Neural cell (in vitro differentiated cells): ENCODE measurements at regions not wholly inside any gene's neighbourhood (a gene's known extent, or its start where the extent isn't known, plus 50 kb on each side); places are given as distances from the start of the nearest gene placed in this dataset.

Experiments used
- H2AFZ ChIP-seq: fragments of 200-600, 300-800 bp; sonication (generic), shearing (Covaris generic); 2 replicates; pipeline ENCODE4 v1.6.0; 2014; ENCODE audit warnings: low read depth, mild to moderate bottlenecking, antibody characterized with exemption, low read length, moderate library complexity
- H3F3A ChIP-seq: fragments of 200-600 bp; shearing (Covaris generic); 2 replicates; pipeline ENCODE4 v1.6.1; 2016; ENCODE audit warnings: mild to moderate bottlenecking, moderate library complexity, mixed read lengths, antibody characterized with exemption, low read length; ENCODE audit not compliant: insufficient read depth, poor library complexity, severe bottlenecking
- H3K27ac ChIP-seq: fragments of 200-600, 300-800 bp; sonication (generic), shearing (Covaris generic); 2 replicates; pipeline ENCODE4 v1.5.1; 2014; ENCODE audit warnings: mild to moderate bottlenecking, low read length, moderate library complexity
- H3K27me3 ChIP-seq: fragments of 300-800, 200-600 bp; sonication (generic), shearing (Covaris generic); 2 replicates; pipeline ENCODE4 v1.6.0; 2014; ENCODE audit warnings: mild to moderate bottlenecking, low read depth, low read length, moderate library complexity; ENCODE audit not compliant: insufficient read depth
- H3K36me3 ChIP-seq: fragments of 300-800, 200-600 bp; sonication (generic), shearing (Covaris generic); 2 replicates; pipeline ENCODE4 v1.5.1; 2014; ENCODE audit warnings: mild to moderate bottlenecking, antibody characterized with exemption, low read length, moderate library complexity; ENCODE audit not compliant: insufficient read depth
- H3K4me2 ChIP-seq: fragments of 300-800, 200-600 bp; sonication (generic), shearing (Covaris generic); 2 replicates; pipeline ENCODE4 v1.6.0; 2014; ENCODE audit warnings: mild to moderate bottlenecking, low read length
- H3K4me3 ChIP-seq: fragments of 300-800, 200-600 bp; sonication (generic), shearing (Covaris generic); 2 replicates; pipeline ENCODE4 v1.5.1; 2014; ENCODE audit warnings: mild to moderate bottlenecking, low read length, moderate library complexity
- H3K79me2 ChIP-seq: fragments of 200-600 bp; shearing (Covaris generic); replicated peaks from 2 replicates; pipeline ENCODE4 v1.6.0; 2014; ENCODE audit warnings: mild to moderate bottlenecking, low read length, moderate library complexity; ENCODE audit not compliant: insufficient read depth
- H3K9ac ChIP-seq: fragments of 300-800, 200-600 bp; sonication (generic), shearing (Covaris generic); 2 replicates; pipeline ENCODE4 v1.6.1; 2016; ENCODE audit warnings: mild to moderate bottlenecking, low read length, mixed read lengths
- H3K9me2 ChIP-seq: fragments of 200-600 bp; shearing (Covaris generic); 2 replicates; pipeline ENCODE4 v1.6.1; 2016; ENCODE audit warnings: mild to moderate bottlenecking, low read length, mixed read lengths; ENCODE audit not compliant: insufficient read depth
- H3K9me3 ChIP-seq: fragments of 200-600, 300-800 bp; sonication (generic), shearing (Covaris generic); 2 replicates; pipeline ENCODE4 v1.6.1; 2016; ENCODE audit warnings: mild to moderate bottlenecking, mixed run types, low read length, moderate library complexity, mixed read lengths
- H4K20me1 ChIP-seq: fragments of 200-600 bp; shearing (Covaris generic); 2 replicates; pipeline ENCODE4 v1.6.1; 2016; ENCODE audit warnings: mild to moderate bottlenecking, mixed run types; ENCODE audit not compliant: insufficient read depth
- EP300 ChIP-seq: fragments of 450-650 bp; conservative IDR thresholded peaks from 2 replicates; pipeline ENCODE4 v1.6.1; 2014; ENCODE audit warnings: antibody characterized with exemption, mild to moderate bottlenecking, moderate library complexity; ENCODE audit not compliant: poor library complexity, severe bottlenecking
- EZH2 ChIP-seq: fragments of 200-600, 300-800 bp; shearing (Covaris generic), sonication (generic); IDR thresholded peaks from 2 replicates; pipeline ENCODE4 v1.6.1; 2014; ENCODE audit warnings: antibody characterized with exemption, low read length, borderline replicate concordance, mild to moderate bottlenecking; ENCODE audit not compliant: insufficient read depth, poor library complexity, severe bottlenecking
- MXI1 ChIP-seq: fragments of 450-650 bp; conservative IDR thresholded peaks from 2 replicates; pipeline ENCODE4 v1.6.1; 2014; ENCODE audit warnings: antibody characterized with exemption, mild to moderate bottlenecking; ENCODE audit not compliant: poor library complexity, severe bottlenecking
- POLR2AphosphoS5 ChIP-seq: IDR thresholded peaks from 2 replicates; pipeline ENCODE4 v1.6.1; 2012
- RAD21 ChIP-seq: fragments of 450-650 bp; conservative IDR thresholded peaks from 2 replicates; pipeline ENCODE4 v1.6.1; 2014; ENCODE audit warnings: antibody characterized with exemption, mild to moderate bottlenecking, moderate library complexity
- REST ChIP-seq: IDR thresholded peaks from 2 replicates; pipeline ENCODE4 v1.6.1; 2012; ENCODE audit warnings: borderline replicate concordance
- SMC3 ChIP-seq: fragments of 450-650 bp; conservative IDR thresholded peaks from 2 replicates; pipeline ENCODE4 v1.6.1; 2014; ENCODE audit warnings: antibody characterized with exemption, mild to moderate bottlenecking, moderate library complexity; ENCODE audit not compliant: poor library complexity
- TAF1 ChIP-seq: IDR thresholded peaks from 2 replicates; pipeline ENCODE4 v1.6.1; 2012; ENCODE audit warnings: low read depth
- TF ChIP-seq, protein P1 (sequence below): fragments of 450-650 bp; IDR thresholded peaks from 2 replicates; pipeline ENCODE4 v1.5.1; 2014; ENCODE audit warnings: antibody characterized with exemption, mild to moderate bottlenecking, moderate library complexity; ENCODE audit not compliant: poor library complexity, severe bottlenecking

GRCh38 chr3:182252802-182253201 is 540.5 kb upstream of the ATP11B start:
- Histone ChIP-seq H3K4me2 (no peak overlapping the region), H3K9me3 (no peaks in the 10 kb centered on the region), H3K27ac (no peak overlapping the region), H3K4me3 (no peak overlapping the region), H3K27me3 (no peaks in the 10 kb centered on the region), H3K79me2 (no peaks in the 10 kb centered on the region), H3K36me3 (no peaks in the 10 kb centered on the region), H3F3A (no peaks in the 10 kb centered on the region), H4K20me1 (no peaks in the 10 kb centered on the region), H3K9ac (no peak overlapping the region), H3K9me2 (no peaks in the 10 kb centered on the region), H2AFZ (no peak overlapping the region)
- TF ChIP-seq POLR2AphosphoS5 (no peak), REST (no peak), RAD21 (no peak), SMC3 (no peak), MXI1 (no peak), EZH2 (no peak), TAF1 (no peak)
- TF ChIP-seq, protein P1, sequence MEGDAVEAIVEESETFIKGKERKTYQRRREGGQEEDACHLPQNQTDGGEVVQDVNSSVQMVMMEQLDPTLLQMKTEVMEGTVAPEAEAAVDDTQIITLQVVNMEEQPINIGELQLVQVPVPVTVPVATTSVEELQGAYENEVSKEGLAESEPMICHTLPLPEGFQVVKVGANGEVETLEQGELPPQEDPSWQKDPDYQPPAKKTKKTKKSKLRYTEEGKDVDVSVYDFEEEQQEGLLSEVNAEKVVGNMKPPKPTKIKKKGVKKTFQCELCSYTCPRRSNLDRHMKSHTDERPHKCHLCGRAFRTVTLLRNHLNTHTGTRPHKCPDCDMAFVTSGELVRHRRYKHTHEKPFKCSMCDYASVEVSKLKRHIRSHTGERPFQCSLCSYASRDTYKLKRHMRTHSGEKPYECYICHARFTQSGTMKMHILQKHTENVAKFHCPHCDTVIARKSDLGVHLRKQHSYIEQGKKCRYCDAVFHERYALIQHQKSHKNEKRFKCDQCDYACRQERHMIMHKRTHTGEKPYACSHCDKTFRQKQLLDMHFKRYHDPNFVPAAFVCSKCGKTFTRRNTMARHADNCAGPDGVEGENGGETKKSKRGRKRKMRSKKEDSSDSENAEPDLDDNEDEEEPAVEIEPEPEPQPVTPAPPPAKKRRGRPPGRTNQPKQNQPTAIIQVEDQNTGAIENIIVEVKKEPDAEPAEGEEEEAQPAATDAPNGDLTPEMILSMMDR: no peak

DNA sequence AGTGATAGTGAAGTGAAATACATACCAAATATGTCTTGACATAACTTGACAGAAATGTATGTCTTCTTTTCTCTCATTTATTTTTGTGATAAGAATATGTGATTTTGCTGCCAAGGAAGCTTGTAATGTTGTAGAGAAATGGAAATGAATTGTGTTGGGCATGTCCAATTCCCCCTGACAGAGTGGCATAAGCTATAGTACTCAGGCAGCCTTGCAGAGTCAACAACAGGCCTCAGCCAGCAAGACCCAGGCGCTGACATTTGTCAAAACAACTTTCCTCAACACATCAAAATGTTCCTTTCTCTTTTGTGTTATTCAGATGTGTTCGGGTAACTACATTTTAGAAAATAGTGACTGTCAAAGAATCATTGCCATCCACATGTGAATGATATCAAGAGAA is 538.1 kb upstream of the ATP11B start:
- no peaks in the 10 kb centered on the region for H4K20me1 ChIP-seq
- no peaks in the 10 kb centered on the region for H3K36me3 ChIP-seq
- H3F3A ChIP-seq: no peaks in the 10 kb centered on the region
- no peaks in the 10 kb centered on the region for H3K79me2 ChIP-seq
- H3K27ac ChIP-seq: no peak overlapping the region
- no peaks in the 10 kb centered on the region for H3K9me2 ChIP-seq
- no peaks in the 10 kb centered on the region for H3K27me3 ChIP-seq
- TF ChIP-seq SMC3: no peak
- TF ChIP-seq POLR2AphosphoS5: peak; percentile 83
- TF ChIP-seq, protein P1: no peak
- peak; percentile 36 for TF ChIP-seq REST
- TF ChIP-seq EP300: peak; percentile 98
- TF ChIP-seq MXI1: peak; percentile 22
- TF ChIP-seq EZH2: no peak
- no peak for TF ChIP-seq RAD21
- TF ChIP-seq TAF1: no peak
- H3K4me3 ChIP-seq: no peak overlapping the region
- no peak overlapping the region for H3K9ac ChIP-seq
- no peaks in the 10 kb centered on the region for H3K9me3 ChIP-seq
- H3K4me2 ChIP-seq: no peak overlapping the region
- H2AFZ ChIP-seq: no peak overlapping the region
